ENCODE measurements at regions not wholly inside any gene's neighbourhood (a gene's known extent, or its start where the extent isn't known, plus 50 kb on each side); places are given as distances from the start of the nearest gene placed in this dataset.

- TF ChIP-seq CTCF (CRISPR knock-in tag; IDR thresholded peaks at IDR 0.05) (no peak), YY1 (IDR thresholded peaks at IDR 0.05; ENCODE audit: insufficient read depth, insufficient replicate concordance, low read depth, low read length) (no peak), FIP1L1 (IDR thresholded peaks at IDR 0.05; ENCODE audit: borderline replicate concordance, insufficient read depth, low read depth, low read length) (no peak)
Observed at GRCh38 chr4:187209921-187210613, 486.4 kb upstream of the FAT1 start.
